ENCODE measurements at regions not wholly inside any gene's neighbourhood (a gene's known extent, or its start where the extent isn't known, plus 50 kb on each side); places are given as distances from the start of the nearest gene placed in this dataset.

- H3K4me3 ChIP-seq (ENCODE audit: low read depth, low read length) = no peak overlapping the region
- no peak for TF ChIP-seq CTCF (IDR thresholded peaks at IDR 0.05; ENCODE audit: borderline replicate concordance, insufficient read depth, low read depth, low read length)
Measured at GRCh38 chr1:90486134-90486824, 230.8 kb downstream of the BARHL2 start.

GRCh38 chr1:90480271-90480835 lies 236.7 kb downstream of the BARHL2 start:
- no peak overlapping the region for H3K4me3 ChIP-seq (ENCODE audit: low read depth, low read length)
- TF ChIP-seq CTCF (IDR thresholded peaks at IDR 0.05; ENCODE audit: borderline replicate concordance, insufficient read depth, low read depth, low read length) = no peak

GRCh38 chr1:90476994-90477393 lies 240.1 kb downstream of the BARHL2 start:
- TF ChIP-seq CTCF (IDR thresholded peaks at IDR 0.05; ENCODE audit: borderline replicate concordance, insufficient read depth, low read depth, low read length) = no peak
- H3K4me3 ChIP-seq (ENCODE audit: low read depth, low read length) = no peak overlapping the region

GRCh38 chr1:90476411-90476810 lies 240.7 kb downstream of the BARHL2 start:
- no peak for TF ChIP-seq CTCF (IDR thresholded peaks at IDR 0.05; ENCODE audit: borderline replicate concordance, insufficient read depth, low read depth, low read length)

GRCh38 chr1:90475631-90476030 lies 241.5 kb downstream of the BARHL2 start:
- H3K4me3 ChIP-seq (ENCODE audit: low read depth, low read length) = no peak overlapping the region
- 0 out of 2 replicates have a peak, but pooled peaks have one; percentile 6 for TF ChIP-seq CTCF (IDR thresholded peaks at IDR 0.05; ENCODE audit: borderline replicate concordance, insufficient read depth, low read depth, low read length)

More at GRCh38 chr1:90476411-90476810, 240.7 kb downstream of the BARHL2 start:
- no peak overlapping the region for H3K4me3 ChIP-seq (ENCODE audit: low read depth, low read length)

GRCh38 chr1:90474731-90475130 lies 242.4 kb downstream of the BARHL2 start:
- no peak overlapping the region for H3K4me3 ChIP-seq (ENCODE audit: low read depth, low read length)
- no peak for TF ChIP-seq CTCF (IDR thresholded peaks at IDR 0.05; ENCODE audit: borderline replicate concordance, insufficient read depth, low read depth, low read length)

GRCh38 chr1:90474158-90474557 lies 242.9 kb downstream of the BARHL2 start:
- TF ChIP-seq CTCF (IDR thresholded peaks at IDR 0.05; ENCODE audit: borderline replicate concordance, insufficient read depth, low read depth, low read length) = no peak
- no peak overlapping the region for H3K4me3 ChIP-seq (ENCODE audit: low read depth, low read length)
